ENCODE measurements at regions not wholly inside any gene's neighbourhood (a gene's known extent, or its start where the extent isn't known, plus 50 kb on each side); places are given as distances from the start of the nearest gene placed in this dataset.
A peak's percentile ranks its signal among the peaks of the same experiment; 100 is the strongest.
"Not testable (repeated sequence)": the region's sequence is repeated elsewhere in the genome, so short reads cannot be mapped to it uniquely, and the experiment has no call there.

- peak; percentile 13 to 23 for DNase-seq
Observed at GRCh38 chrX:137194164-137194563, 160.4 kb upstream of the GPR101 start.

GRCh38 chrX:137187540-137187939 lies 153.7 kb upstream of the GPR101 start:
- DNase-seq: no peak

GRCh38 chrX:137178392-137178791 lies 144.6 kb upstream of the GPR101 start:
- no peak for DNase-seq

- DNase-seq: no peak
Observed at GRCh38 chrX:137172317-137172948, 138.6 kb upstream of the GPR101 start.

GRCh38 chrX:137171626-137172025 lies 137.8 kb upstream of the GPR101 start:
- DNase-seq: no peak

- DNase-seq: peak; percentile 8 to 23
Observed at GRCh38 chrX:137166591-137166990, 132.8 kb upstream of the GPR101 start.

- DNase-seq: no peak
Observed at GRCh38 chrX:137164329-137164728, 130.5 kb upstream of the GPR101 start.

GRCh38 chrX:137151403-137151802 lies 117.6 kb upstream of the GPR101 start:
- no peak for DNase-seq

GRCh38 chrX:137143864-137144263 lies 110.1 kb upstream of the GPR101 start:
- DNase-seq: no peak

GRCh38 chrX:137122651-137123050 lies 88.9 kb upstream of the GPR101 start:
- not testable (repeated sequence) for DNase-seq

- DNase-seq: no peak
Observed at GRCh38 chrX:137119049-137119448, 85.3 kb upstream of the GPR101 start.

- DNase-seq: no peak
Observed at GRCh38 chrX:137118536-137118935, 84.7 kb upstream of the GPR101 start.

- no peak for DNase-seq
Observed at GRCh38 chrX:137118136-137118535, 84.3 kb upstream of the GPR101 start.

- not testable (repeated sequence) for DNase-seq
Observed at GRCh38 chrX:137107877-137108276, 74.1 kb upstream of the GPR101 start.

GRCh38 chrX:137101273-137101990 lies 67.6 kb upstream of the GPR101 start:
- no peak for DNase-seq
